Panc1 (cell line): ENCODE measurements at regions not wholly inside any gene's neighbourhood (a gene's known extent, or its start where the extent isn't known, plus 50 kb on each side); places are given as distances from the start of the nearest gene placed in this dataset.

Source experiments
- ATAC-seq: fragments of 200-7000 bp; cut with Tn5 transposase; 2 replicates; pipeline ENCODE4 v1.9.1; 2020; ENCODE audit warnings: mild to moderate bottlenecking, moderate library complexity
- BruUV-seq: library from RNA; stranded (reverse); fragments of 400-500 nt; replicated peaks from 2 replicates; lab custom pipeline; 2021; lab: Mats Ljungman, UMichigan
- CTCF ChIA-PET: fragments of 300-600 bp; sonication (Branson Sonifier 250); formaldehyde crosslinking; loops from one replicate; lab custom pipeline; 2022; ENCODE audit warnings: antibody characterized with exemption; lab: Charles Lee
- POLR2A ChIA-PET: fragments of 300-600 bp; sonication (Branson Sonifier 250); formaldehyde crosslinking; loops from one replicate; lab custom pipeline; 2022; ENCODE audit warnings: antibody characterized with exemption; lab: Charles Lee
- DNase-seq: peaks from one replicate; pipeline ENCODE4 v3.0.0-alpha.2; 2010; ENCODE audit warnings: low read depth, low spot score
- H3K27ac ChIP-seq: 2 replicates; pipeline ENCODE4 v1.5.1; 2011; ENCODE audit warnings: mild to moderate bottlenecking, low read length, inconsistent platforms
- H3K27me3 ChIP-seq: fragments of 200-500 bp; sonication (Bioruptor generic); 2 replicates; pipeline ENCODE4 v1.6.0; 2014; ENCODE audit warnings: low read length, inconsistent platforms; ENCODE audit not compliant: control insufficient read depth, insufficient read depth
- H3K36me3 ChIP-seq: fragments of 200-500 bp; sonication (Bioruptor generic); 2 replicates; pipeline ENCODE4 v1.5.1; 2014; ENCODE audit warnings: inconsistent platforms, mild to moderate bottlenecking, low read length, moderate library complexity; ENCODE audit not compliant: control insufficient read depth, insufficient read depth
- H3K4me1 ChIP-seq: 2 replicates; pipeline ENCODE4 v1.5.1; 2011; ENCODE audit warnings: inconsistent platforms, mild to moderate bottlenecking, low read length, moderate library complexity; ENCODE audit not compliant: control insufficient read depth, insufficient read depth
- H3K4me3 ChIP-seq, 2 experiments: 2 replicates each; pipeline ENCODE4 v1.5.1; 2011 to 2012; ENCODE audit warnings: low read depth in 2 of 2, low read length in 2 of 2, mild to moderate bottlenecking in 2 of 2, inconsistent platforms in 1 of 2, moderate library complexity in 1 of 2
- H3K9me3 ChIP-seq: fragments of 200-500 bp; sonication (Bioruptor generic); 2 replicates; pipeline ENCODE4 v1.5.1; 2014; ENCODE audit warnings: low read depth, mild to moderate bottlenecking, inconsistent platforms, low read length, moderate library complexity; ENCODE audit not compliant: control insufficient read depth, insufficient read depth
- CTCF ChIP-seq: fragments of 450-650 bp; IDR thresholded peaks from 2 replicates; pipeline ENCODE4 v1.5.1; 2017; ENCODE audit warnings: mild to moderate bottlenecking
- POLR2AphosphoS5 ChIP-seq: IDR thresholded peaks from 2 replicates; pipeline ENCODE4 v1.6.1; 2012; ENCODE audit warnings: mild to moderate bottlenecking, low read depth, low read length, moderate library complexity
- REST ChIP-seq, 2 experiments: IDR thresholded peaks; 2 replicates each; pipeline ENCODE4 v1.6.1; 2011 to 2012; ENCODE audit warnings: low read depth in 2 of 2, control low read depth in 1 of 2, low read length in 1 of 2, mild to moderate bottlenecking in 1 of 2, moderate library complexity in 1 of 2; ENCODE audit not compliant: insufficient read depth in 1 of 2
- SIN3A ChIP-seq: IDR thresholded peaks from 2 replicates; pipeline ENCODE4 v1.6.1; 2012; ENCODE audit warnings: low read depth, mild to moderate bottlenecking, low read length, moderate library complexity, borderline replicate concordance; ENCODE audit not compliant: insufficient read depth
- TCF7L2 ChIP-seq: IDR thresholded peaks from 2 replicates; pipeline ENCODE4 v1.6.1; 2011; ENCODE audit warnings: mild to moderate bottlenecking, low read depth, low read length, inconsistent platforms
- in situ Hi-C: cut with HindIII; loops from 2 replicates; pipeline ENCODE4 v1.10.0; 2016; ENCODE audit warnings: low sequenced_read_pairs, low pct_unique_long_range_greater_than_20kb
- intact Hi-C: fragments of 100-400 bp; cut with micrococcal nuclease; formaldehyde crosslinking; loops from one replicate; pipeline ENCODE4 v1.10.0; 2022; ENCODE audit not compliant: unreplicated experiment

- DNase-seq (no peak), ATAC-seq (no peak)
- TF ChIP-seq POLR2AphosphoS5 (no peak), TCF7L2 (no peak), SIN3A (no peak), CTCF (no peak), REST (IDR thresholded peaks at IDR 0.05; ENCODE audit: insufficient read depth in 1 of 2, low read depth in 2 of 2, low read length in 1 of 2) (no peak)
- Histone ChIP-seq H3K4me3 (no peak overlapping the region), H3K9me3 (no peaks in the 10 kb centered on the region), H3K4me1 (no peaks in the 10 kb centered on the region), H3K27me3 (no peaks in the 10 kb centered on the region), H3K27ac (no peak overlapping the region), H3K36me3 (no peaks in the 10 kb centered on the region)
- ChIA-PET POLR2A (no interaction called here), CTCF (interaction anchor here (1.1 kb wide), 1 partner anchor 39 kb away, joined by 4 read pairs; no protein-coding TSS in a partner anchor)
- intact Hi-C loops (no loop called here), in situ Hi-C loops (no loop called here)
- no TSS peak for BruUV-seq
Measured at GRCh38 chr11:70606951-70607330, 208.6 kb downstream of the CTTN start.

- TF ChIP-seq SIN3A (no peak), TCF7L2 (no peak), REST (IDR thresholded peaks at IDR 0.05; ENCODE audit: insufficient read depth in 1 of 2, low read depth in 2 of 2, low read length in 1 of 2) (no peak), POLR2AphosphoS5 (no peak), CTCF (no peak)
- ChIA-PET POLR2A (no interaction called here), CTCF (no interaction called here)
- H3K27ac ChIP-seq, result no peak overlapping the region
- in situ Hi-C loops (no loop called here), intact Hi-C loops (no loop called here)
- no peaks in the 10 kb centered on the region for H3K4me1 ChIP-seq
- H3K27me3 ChIP-seq, result no peaks in the 10 kb centered on the region
- ATAC-seq (no peak), DNase-seq (no peak)
- H3K9me3 ChIP-seq, result no peaks in the 10 kb centered on the region
- H3K36me3 ChIP-seq, result no peaks in the 10 kb centered on the region
- H3K4me3 ChIP-seq, result no peak overlapping the region
- no TSS peak for BruUV-seq
Measured at GRCh38 chr11:70607561-70607960, 209.2 kb downstream of the CTTN start.
